ENCODE measurements at regions not wholly inside any gene's neighbourhood (a gene's known extent, or its start where the extent isn't known, plus 50 kb on each side); places are given as distances from the start of the nearest gene placed in this dataset.

DNA sequence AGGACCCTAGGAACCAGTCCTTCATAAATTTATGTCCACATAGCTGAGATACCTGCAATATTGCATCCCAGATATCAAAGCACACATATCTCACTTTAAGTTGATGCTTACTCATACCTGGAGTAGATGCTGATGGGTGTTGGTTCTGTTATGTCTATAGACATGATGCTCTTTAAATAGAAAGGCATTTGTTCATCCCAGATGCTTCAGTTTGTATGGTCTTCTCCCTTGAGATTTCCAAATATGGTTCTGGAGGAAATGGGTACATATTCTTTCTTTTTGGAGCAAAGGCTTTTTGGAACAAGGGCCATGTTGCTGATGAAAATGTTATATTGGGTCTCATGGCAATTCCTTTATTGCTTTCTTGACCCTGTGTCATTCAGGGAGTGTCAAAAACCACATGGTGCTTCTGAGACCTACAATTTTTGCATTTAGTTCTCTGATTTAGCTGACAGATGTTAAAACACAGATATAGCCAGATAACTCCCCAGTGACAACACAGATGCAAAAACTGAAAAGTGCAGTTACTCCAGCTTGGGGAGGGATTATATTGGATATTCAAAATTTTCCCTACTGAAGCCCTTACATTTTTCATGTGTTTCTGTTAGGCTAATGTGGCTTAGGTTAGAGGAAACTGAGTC is 211.4 kb downstream of the KCNRG start:
- ATAC-seq: no peak
- TF ChIP-seq ZNF70 (CRISPR knock-in tag; IDR thresholded peaks at IDR 0.05) (no peak), ESRRG (CRISPR knock-in tag; IDR thresholded peaks at IDR 0.05) (no peak), TCF4 (CRISPR knock-in tag; IDR thresholded peaks at IDR 0.05; ENCODE audit: borderline replicate concordance) (no peak), ISL1 (CRISPR knock-in tag; IDR thresholded peaks at IDR 0.05) (no peak), ZFP30 (CRISPR knock-in tag; IDR thresholded peaks at IDR 0.05) (no peak), PPARA (CRISPR knock-in tag; IDR thresholded peaks at IDR 0.05; ENCODE audit: borderline replicate concordance) (no peak)
- TF ChIP-seq, protein P1, sequence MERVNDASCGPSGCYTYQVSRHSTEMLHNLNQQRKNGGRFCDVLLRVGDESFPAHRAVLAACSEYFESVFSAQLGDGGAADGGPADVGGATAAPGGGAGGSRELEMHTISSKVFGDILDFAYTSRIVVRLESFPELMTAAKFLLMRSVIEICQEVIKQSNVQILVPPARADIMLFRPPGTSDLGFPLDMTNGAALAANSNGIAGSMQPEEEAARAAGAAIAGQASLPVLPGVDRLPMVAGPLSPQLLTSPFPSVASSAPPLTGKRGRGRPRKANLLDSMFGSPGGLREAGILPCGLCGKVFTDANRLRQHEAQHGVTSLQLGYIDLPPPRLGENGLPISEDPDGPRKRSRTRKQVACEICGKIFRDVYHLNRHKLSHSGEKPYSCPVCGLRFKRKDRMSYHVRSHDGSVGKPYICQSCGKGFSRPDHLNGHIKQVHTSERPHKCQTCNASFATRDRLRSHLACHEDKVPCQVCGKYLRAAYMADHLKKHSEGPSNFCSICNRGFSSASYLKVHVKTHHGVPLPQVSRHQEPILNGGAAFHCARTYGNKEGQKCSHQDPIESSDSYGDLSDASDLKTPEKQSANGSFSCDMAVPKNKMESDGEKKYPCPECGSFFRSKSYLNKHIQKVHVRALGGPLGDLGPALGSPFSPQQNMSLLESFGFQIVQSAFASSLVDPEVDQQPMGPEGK (CRISPR knock-in tag; IDR thresholded peaks at IDR 0.05; ENCODE audit: borderline replicate concordance): no peak

DNA sequence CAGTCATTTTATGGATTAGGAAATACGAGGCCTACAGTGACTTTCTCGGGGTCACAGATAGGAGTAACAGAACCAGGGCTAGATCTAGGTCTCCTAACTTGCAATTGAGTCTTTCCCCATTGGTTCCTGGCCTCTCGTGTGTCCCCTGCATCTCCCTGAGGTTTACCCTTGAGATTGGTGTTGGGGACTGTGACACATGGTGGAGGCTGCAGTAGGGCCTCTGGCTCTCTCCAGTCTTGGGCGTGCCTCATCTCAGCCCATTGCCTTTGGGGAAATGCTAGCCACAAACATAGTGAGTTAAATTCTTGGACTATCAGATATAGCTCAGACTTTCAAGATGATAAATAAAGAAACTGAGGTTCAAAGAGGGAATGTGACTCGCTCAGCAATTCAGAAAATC is 212.1 kb downstream of the KCNRG start:
- no peak for ATAC-seq
- TF ChIP-seq, protein P2, sequence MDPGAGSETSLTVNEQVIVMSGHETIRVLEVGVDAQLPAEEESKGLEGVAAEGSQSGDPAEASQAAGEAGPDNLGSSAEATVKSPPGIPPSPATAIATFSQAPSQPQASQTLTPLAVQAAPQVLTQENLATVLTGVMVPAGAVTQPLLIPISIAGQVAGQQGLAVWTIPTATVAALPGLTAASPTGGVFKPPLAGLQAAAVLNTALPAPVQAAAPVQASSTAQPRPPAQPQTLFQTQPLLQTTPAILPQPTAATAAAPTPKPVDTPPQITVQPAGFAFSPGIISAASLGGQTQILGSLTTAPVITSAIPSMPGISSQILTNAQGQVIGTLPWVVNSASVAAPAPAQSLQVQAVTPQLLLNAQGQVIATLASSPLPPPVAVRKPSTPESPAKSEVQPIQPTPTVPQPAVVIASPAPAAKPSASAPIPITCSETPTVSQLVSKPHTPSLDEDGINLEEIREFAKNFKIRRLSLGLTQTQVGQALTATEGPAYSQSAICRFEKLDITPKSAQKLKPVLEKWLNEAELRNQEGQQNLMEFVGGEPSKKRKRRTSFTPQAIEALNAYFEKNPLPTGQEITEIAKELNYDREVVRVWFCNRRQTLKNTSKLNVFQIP (CRISPR knock-in tag; IDR thresholded peaks at IDR 0.05; ENCODE audit: borderline replicate concordance, low read depth): no peak

DNA sequence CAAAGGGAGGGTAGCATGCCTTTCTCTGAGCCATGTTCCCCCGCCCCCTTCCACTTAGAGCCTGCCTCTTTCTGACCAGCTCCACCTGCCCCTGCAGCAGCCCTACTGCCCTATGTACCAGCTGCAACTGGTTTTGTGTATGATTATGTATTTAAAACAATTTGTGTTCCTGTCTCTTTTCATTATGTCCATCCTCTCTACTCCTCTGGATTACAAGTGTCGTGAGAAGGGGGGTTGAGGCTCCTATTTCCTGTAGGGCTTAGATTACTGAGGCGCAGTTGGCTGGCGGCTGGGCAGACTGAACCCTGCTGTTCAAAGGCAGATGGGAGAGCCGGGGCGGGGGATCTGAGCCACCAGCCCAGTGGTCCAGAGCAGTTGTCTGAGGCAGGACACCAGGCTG is 213.3 kb downstream of the KCNRG start:
- no peak for ATAC-seq
- no peak for TF ChIP-seq SNAI2 (CRISPR knock-in tag; IDR thresholded peaks at IDR 0.05)
- TF ChIP-seq, protein P2 (CRISPR knock-in tag; IDR thresholded peaks at IDR 0.05; ENCODE audit: borderline replicate concordance, low read depth): no peak
- no peak for TF ChIP-seq ESRRG (CRISPR knock-in tag; IDR thresholded peaks at IDR 0.05)
- no peak for TF ChIP-seq TCF4 (CRISPR knock-in tag; IDR thresholded peaks at IDR 0.05; ENCODE audit: borderline replicate concordance)
- no peak for TF ChIP-seq ZFP30 (CRISPR knock-in tag; IDR thresholded peaks at IDR 0.05)
- TF ChIP-seq, protein P3, sequence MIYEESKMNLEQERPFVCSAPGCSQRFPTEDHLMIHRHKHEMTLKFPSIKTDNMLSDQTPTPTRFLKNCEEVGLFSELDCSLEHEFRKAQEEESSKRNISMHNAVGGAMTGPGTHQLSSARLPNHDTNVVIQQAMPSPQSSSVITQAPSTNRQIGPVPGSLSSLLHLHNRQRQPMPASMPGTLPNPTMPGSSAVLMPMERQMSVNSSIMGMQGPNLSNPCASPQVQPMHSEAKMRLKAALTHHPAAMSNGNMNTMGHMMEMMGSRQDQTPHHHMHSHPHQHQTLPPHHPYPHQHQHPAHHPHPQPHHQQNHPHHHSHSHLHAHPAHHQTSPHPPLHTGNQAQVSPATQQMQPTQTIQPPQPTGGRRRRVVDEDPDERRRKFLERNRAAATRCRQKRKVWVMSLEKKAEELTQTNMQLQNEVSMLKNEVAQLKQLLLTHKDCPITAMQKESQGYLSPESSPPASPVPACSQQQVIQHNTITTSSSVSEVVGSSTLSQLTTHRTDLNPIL (CRISPR knock-in tag; IDR thresholded peaks at IDR 0.05; ENCODE audit: low read depth): no peak
- no peak for TF ChIP-seq PPARA (CRISPR knock-in tag; IDR thresholded peaks at IDR 0.05; ENCODE audit: borderline replicate concordance)
- no peak for TF ChIP-seq GLIS3 (CRISPR knock-in tag; IDR thresholded peaks at IDR 0.05)
- TF ChIP-seq, protein P4, sequence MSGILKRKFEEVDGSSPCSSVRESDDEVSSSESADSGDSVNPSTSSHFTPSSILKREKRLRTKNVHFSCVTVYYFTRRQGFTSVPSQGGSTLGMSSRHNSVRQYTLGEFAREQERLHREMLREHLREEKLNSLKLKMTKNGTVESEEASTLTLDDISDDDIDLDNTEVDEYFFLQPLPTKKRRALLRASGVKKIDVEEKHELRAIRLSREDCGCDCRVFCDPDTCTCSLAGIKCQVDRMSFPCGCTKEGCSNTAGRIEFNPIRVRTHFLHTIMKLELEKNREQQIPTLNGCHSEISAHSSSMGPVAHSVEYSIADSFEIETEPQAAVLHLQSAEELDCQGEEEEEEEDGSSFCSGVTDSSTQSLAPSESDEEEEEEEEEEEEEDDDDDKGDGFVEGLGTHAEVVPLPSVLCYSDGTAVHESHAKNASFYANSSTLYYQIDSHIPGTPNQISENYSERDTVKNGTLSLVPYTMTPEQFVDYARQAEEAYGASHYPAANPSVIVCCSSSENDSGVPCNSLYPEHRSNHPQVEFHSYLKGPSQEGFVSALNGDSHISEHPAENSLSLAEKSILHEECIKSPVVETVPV (CRISPR knock-in tag; IDR thresholded peaks at IDR 0.05): no peak
- no peak for TF ChIP-seq CSDC2 (CRISPR knock-in tag; IDR thresholded peaks at IDR 0.05)

DNA sequence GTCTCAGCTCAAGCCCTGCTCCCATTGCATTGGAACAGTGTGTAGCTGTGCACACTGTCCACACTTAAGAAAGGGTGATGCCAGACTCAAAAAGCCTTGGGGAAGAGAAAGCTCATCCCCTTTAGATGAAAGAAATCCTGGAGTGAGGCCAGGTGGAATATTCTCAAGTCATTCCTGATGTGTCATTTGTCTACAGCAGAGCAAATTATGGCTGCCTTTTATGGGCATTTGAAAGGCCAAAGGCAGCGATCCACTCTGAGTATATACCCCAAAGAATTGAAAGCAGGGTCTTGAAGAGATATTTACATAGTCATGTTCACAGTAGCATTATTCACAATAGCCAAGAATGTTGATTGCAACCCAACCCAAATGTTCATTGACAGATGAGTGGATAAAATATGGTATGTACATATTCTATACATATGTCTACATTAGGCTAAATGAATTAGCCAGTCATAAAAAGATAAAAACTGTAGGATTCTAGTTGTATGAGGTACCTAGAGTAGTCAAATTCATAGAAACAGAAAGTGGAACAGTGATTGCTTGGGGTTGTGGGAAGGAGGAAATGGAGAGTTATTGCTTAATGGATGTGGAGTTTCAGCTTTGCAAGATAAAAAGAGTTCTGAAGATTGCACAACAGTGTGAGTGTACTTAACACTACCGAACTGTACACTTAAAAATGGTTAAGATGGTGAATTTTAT is 214.9 kb downstream of the KCNRG start:
- no peak for ATAC-seq
- no peak for TF ChIP-seq TOX (CRISPR knock-in tag; IDR thresholded peaks at IDR 0.05; ENCODE audit: borderline replicate concordance)
- TF ChIP-seq OSR1 (CRISPR knock-in tag; IDR thresholded peaks at IDR 0.05): no peak
- TF ChIP-seq, protein P2 (CRISPR knock-in tag; IDR thresholded peaks at IDR 0.05; ENCODE audit: borderline replicate concordance, low read depth): no peak

All from SK-N-SH treated with all-trans-retinoic acid at 6 μM for 48 hours (cell line).